ENCODE measurements at regions not wholly inside any gene's neighbourhood (a gene's known extent, or its start where the extent isn't known, plus 50 kb on each side); places are given as distances from the start of the nearest gene placed in this dataset.
"Not testable (repeated sequence)": the region's sequence is repeated elsewhere in the genome, so short reads cannot be mapped to it uniquely, and the experiment has no call there.

- Histone ChIP-seq H3K4me1 (ENCODE audit: insufficient read depth, low read length) (no peaks in the 10 kb centered on the region), H4K20me1 (ENCODE audit: low read length) (no peaks in the 10 kb centered on the region), H3K4me3 (ENCODE audit: low read length) (no peak overlapping the region), H3F3A (ENCODE audit: low read length, unreplicated experiment) (no peaks in the 10 kb centered on the region), H3K9me3 (ENCODE audit: low read length) (no peaks in the 10 kb centered on the region), H3K4me2 (ENCODE audit: low read length) (no peak overlapping the region), H3K27ac (ENCODE audit: low read length) (no peak overlapping the region), H3K79me2 (ENCODE audit: low read length) (no peaks in the 10 kb centered on the region), H3K9me2 (replicated peaks; ENCODE audit: low read length) (no peaks in the 10 kb centered on the region), H3K36me3 (ENCODE audit: low read depth, low read length) (no peaks in the 10 kb centered on the region), H3K9ac (ENCODE audit: low read length) (no peak overlapping the region), H2AFZ (ENCODE audit: low read length) (no peak overlapping the region), H3K27me3 (ENCODE audit: low read length) (no peaks in the 10 kb centered on the region)
- intact Hi-C loops (cut with micrococcal nuclease): no loop called here
- ChIA-PET POLR2A (ENCODE audit: unreplicated experiment) (no interaction called here), CTCF (no interaction called here)
- ATAC-seq (no peak), DNase-seq (peak; percentile 40)
- BruUV-seq (replicated peaks): no TSS peak
- no peak for TF ChIP-seq EZH2phosphoT487 (IDR thresholded peaks at IDR 0.05; ENCODE audit: borderline replicate concordance, low read length)
- no peak for TF ChIP-seq EZH2 (IDR thresholded peaks at IDR 0.05; ENCODE audit: low read length, unreplicated experiment)
- no peak for TF ChIP-seq CTCF (conservative IDR thresholded peaks at IDR 0.05; ENCODE audit: low read depth, low read length)
Observed at GRCh38 chr14:105700622-105701288, 174.4 kb downstream of the TMEM121 start.

- no peaks in the 10 kb centered on the region for H3K79me2 ChIP-seq (ENCODE audit: low read length)
- BruUV-seq (replicated peaks): no TSS peak
- H4K20me1 ChIP-seq (ENCODE audit: low read length): no peaks in the 10 kb centered on the region
- intact Hi-C loops (cut with micrococcal nuclease): no loop called here
- H3K9me3 ChIP-seq (ENCODE audit: low read length): no peaks in the 10 kb centered on the region
- H3K27me3 ChIP-seq (ENCODE audit: low read length): no peaks in the 10 kb centered on the region
- no peaks in the 10 kb centered on the region for H3K9me2 ChIP-seq (replicated peaks; ENCODE audit: low read length)
- H2AFZ ChIP-seq (ENCODE audit: low read length): no peak overlapping the region
- H3K4me3 ChIP-seq (ENCODE audit: low read length): no peak overlapping the region
- ChIA-PET POLR2A (ENCODE audit: unreplicated experiment) (no interaction called here), CTCF (no interaction called here)
- no peak overlapping the region for H3K27ac ChIP-seq (ENCODE audit: low read length)
- ATAC-seq (no peak), DNase-seq (no peak)
- TF ChIP-seq EZH2phosphoT487 (IDR thresholded peaks at IDR 0.05; ENCODE audit: borderline replicate concordance, low read length) (no peak), EZH2 (IDR thresholded peaks at IDR 0.05; ENCODE audit: low read length, unreplicated experiment) (no peak), CTCF (conservative IDR thresholded peaks at IDR 0.05; ENCODE audit: low read depth, low read length) (no peak)
- no peaks in the 10 kb centered on the region for H3F3A ChIP-seq (ENCODE audit: low read length, unreplicated experiment)
- H3K4me1 ChIP-seq (ENCODE audit: insufficient read depth, low read length): no peaks in the 10 kb centered on the region
- no peak overlapping the region for H3K9ac ChIP-seq (ENCODE audit: low read length)
- H3K4me2 ChIP-seq (ENCODE audit: low read length): no peak overlapping the region
- H3K36me3 ChIP-seq (ENCODE audit: low read depth, low read length): no peaks in the 10 kb centered on the region
Observed at GRCh38 chr14:105701456-105702274, 175.3 kb downstream of the TMEM121 start.

DNA sequence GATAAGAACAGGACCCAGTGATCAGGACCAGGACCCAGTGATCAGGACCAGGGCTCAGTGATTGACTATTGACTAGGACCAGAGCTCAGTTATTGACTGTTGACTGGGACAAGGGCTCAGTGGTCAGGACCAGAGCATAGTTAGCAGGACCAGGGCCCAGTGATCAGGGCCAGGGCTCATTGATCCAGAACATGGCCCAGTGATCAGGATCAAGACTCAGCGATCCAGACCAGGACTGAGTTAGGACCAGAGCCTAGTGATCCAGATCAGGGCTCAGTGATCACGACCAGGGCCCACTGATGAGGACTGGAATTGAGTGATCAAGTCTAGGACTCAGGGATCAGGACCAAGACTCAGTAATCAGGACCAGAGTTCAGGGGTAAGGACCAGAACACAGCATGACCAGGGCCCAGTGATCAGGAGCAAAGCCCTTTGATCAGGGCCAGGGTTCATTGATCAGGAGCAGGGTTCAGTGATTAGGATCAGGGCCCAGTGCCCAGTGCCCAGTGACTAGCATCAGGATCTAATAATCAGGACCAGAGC lies 176.0 kb downstream of the TMEM121 start:
- no peak overlapping the region for H3K4me2 ChIP-seq (ENCODE audit: low read length)
- H2AFZ ChIP-seq (ENCODE audit: low read length): no peak overlapping the region
- no peaks in the 10 kb centered on the region for H3K79me2 ChIP-seq (ENCODE audit: low read length)
- DNase-seq (no peak), ATAC-seq (no peak)
- H3F3A ChIP-seq (ENCODE audit: low read length, unreplicated experiment): no peaks in the 10 kb centered on the region
- POLR2A ChIA-PET (ENCODE audit: unreplicated experiment): no interaction called here
- H3K9ac ChIP-seq (ENCODE audit: low read length): no peak overlapping the region
- H3K27me3 ChIP-seq (ENCODE audit: low read length): no peaks in the 10 kb centered on the region
- H3K36me3 ChIP-seq (ENCODE audit: low read depth, low read length): no peaks in the 10 kb centered on the region
- CTCF ChIA-PET: no interaction called here
- no peaks in the 10 kb centered on the region for H3K4me1 ChIP-seq (ENCODE audit: insufficient read depth, low read length)
- no peak overlapping the region for H3K4me3 ChIP-seq (ENCODE audit: low read length)
- H3K9me3 ChIP-seq (ENCODE audit: low read length): no peaks in the 10 kb centered on the region
- H3K9me2 ChIP-seq (replicated peaks; ENCODE audit: low read length): no peaks in the 10 kb centered on the region
- BruUV-seq (replicated peaks): no TSS peak
- intact Hi-C loops (cut with micrococcal nuclease): no loop called here
- TF ChIP-seq CTCF (conservative IDR thresholded peaks at IDR 0.05; ENCODE audit: low read depth, low read length) (no peak), EZH2 (IDR thresholded peaks at IDR 0.05; ENCODE audit: low read length, unreplicated experiment) (no peak), EZH2phosphoT487 (IDR thresholded peaks at IDR 0.05; ENCODE audit: borderline replicate concordance, low read length) (no peak)
- no peaks in the 10 kb centered on the region for H4K20me1 ChIP-seq (ENCODE audit: low read length)
- no peak overlapping the region for H3K27ac ChIP-seq (ENCODE audit: low read length)

DNA sequence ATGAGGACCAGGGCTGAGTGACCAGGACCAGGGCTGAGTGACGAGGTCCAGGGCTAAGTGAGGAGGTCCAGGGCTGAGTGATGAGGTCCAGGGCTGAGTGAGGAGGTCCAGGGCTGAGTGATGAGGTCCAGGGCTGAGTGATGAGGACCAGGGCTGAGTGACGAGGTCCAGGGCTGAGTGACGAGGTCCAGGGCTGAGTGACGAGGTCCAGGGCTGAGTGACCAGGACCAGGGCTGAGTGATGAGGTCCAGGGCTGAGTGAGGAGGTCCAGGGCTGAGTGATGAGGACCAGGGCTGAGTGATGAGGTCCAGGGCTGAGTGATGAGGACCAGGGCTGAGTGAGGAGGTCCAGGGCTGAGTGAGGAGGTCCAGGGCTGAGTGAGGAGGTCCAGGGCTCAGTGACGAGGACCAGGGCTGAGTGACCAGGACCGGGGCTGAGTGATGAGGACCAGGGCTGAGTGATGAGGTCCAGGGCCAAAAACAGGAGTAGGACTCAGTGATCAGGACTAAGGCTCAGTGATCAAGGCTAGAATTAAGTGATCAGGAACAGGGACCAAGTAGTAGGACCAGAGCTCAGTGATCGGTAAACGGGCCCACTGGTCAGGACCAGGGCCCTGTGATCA lies 176.8 kb downstream of the TMEM121 start:
- H3K79me2 ChIP-seq (ENCODE audit: low read length); H3K36me3 ChIP-seq (ENCODE audit: low read depth, low read length); H3F3A ChIP-seq (ENCODE audit: low read length, unreplicated experiment); H3K9me2 ChIP-seq (replicated peaks; ENCODE audit: low read length); BruUV-seq (replicated peaks); H3K27me3 ChIP-seq (ENCODE audit: low read length); H3K4me3 ChIP-seq (ENCODE audit: low read length); H2AFZ ChIP-seq (ENCODE audit: low read length); DNase-seq; H3K27ac ChIP-seq (ENCODE audit: low read length); H3K9ac ChIP-seq (ENCODE audit: low read length); H4K20me1 ChIP-seq (ENCODE audit: low read length); intact Hi-C loops (cut with micrococcal nuclease); H3K4me1 ChIP-seq (ENCODE audit: insufficient read depth, low read length); H3K9me3 ChIP-seq (ENCODE audit: low read length); H3K4me2 ChIP-seq (ENCODE audit: low read length); CTCF ChIA-PET; POLR2A ChIA-PET (ENCODE audit: unreplicated experiment); ATAC-seq: not testable (repeated sequence)
